Gastrocnemius medialis (tissue), 4 donors: ENCODE measurements at regions not wholly inside any gene's neighbourhood (a gene's known extent, or its start where the extent isn't known, plus 50 kb on each side); places are given as distances from the start of the nearest gene placed in this dataset.

ENCODE experiments used
- CTCF ChIP-seq, 5 experiments: fragments of 450-650 bp in 3 of 5; fragments of 200-600 bp in 2 of 5; sonication (generic) in 2 of 5; IDR thresholded peaks in 4 of 5; conservative IDR thresholded peaks in 1 of 5; 1 replicate in 4 of 5; 2 replicates in 1 of 5; pipeline ENCODE4 v1.5.1; 2016 to 2019; ENCODE audit warnings: antibody characterized with exemption in 5 of 5, mild to moderate bottlenecking in 3 of 5, moderate library complexity in 3 of 5
- POLR2A ChIP-seq, 2 donors: fragments of 450-650 bp; IDR thresholded peaks; one replicate each; pipeline ENCODE4 v1.6.1; 2017; ENCODE audit warnings: antibody characterized with exemption in 2 of 2, mild to moderate bottlenecking in 2 of 2, moderate library complexity in 2 of 2

- TF ChIP-seq POLR2A (IDR thresholded peaks at IDR 0.05): no peak
- no peak for TF ChIP-seq CTCF (IDR thresholded peaks at IDR 0.05 in 4 of 5, conservative IDR thresholded peaks at IDR 0.05 in 1 of 5)
These were observed 148.7 kb upstream of the ITGA6 start for GRCh38 chr2:172278667-172279066.
